Neural progenitor cell (in vitro differentiated cells): ENCODE measurements at regions not wholly inside any gene's neighbourhood (a gene's known extent, or its start where the extent isn't known, plus 50 kb on each side); places are given as distances from the start of the nearest gene placed in this dataset.

Source experiments
- DNase-seq: peaks from one replicate; pipeline ENCODE4 v3.0.0-alpha.2; 2016; ENCODE audit warnings: low spot score
- H2AFZ ChIP-seq: fragments of 200-600 bp; sonication (generic); replicated peaks from 2 replicates; pipeline ENCODE4 v1.6.1; 2016; ENCODE audit warnings: antibody characterized with exemption
- H3F3A ChIP-seq: fragments of 200-600 bp; sonication (generic); 2 replicates; pipeline ENCODE4 v1.6.1; 2016; ENCODE audit warnings: antibody characterized with exemption, low read depth
- H3K27ac ChIP-seq: fragments of 200-600 bp; sonication (generic); 2 replicates; pipeline ENCODE4 v1.5.1; 2016; ENCODE audit warnings: mild to moderate bottlenecking
- H3K27me3 ChIP-seq: fragments of 200-600 bp; sonication (generic); 2 replicates; pipeline ENCODE4 v1.6.1; 2016; ENCODE audit warnings: mild to moderate bottlenecking, moderate library complexity
- H3K36me3 ChIP-seq: fragments of 200-600 bp; sonication (generic); 2 replicates; pipeline ENCODE4 v1.5.1; 2016
- H3K4me1 ChIP-seq: fragments of 200-600 bp; sonication (generic); 2 replicates; pipeline ENCODE4 v1.6.1; 2016; ENCODE audit warnings: mixed run types
- H3K4me2 ChIP-seq: fragments of 200-600 bp; sonication (generic); 2 replicates; pipeline ENCODE4 v1.6.1; 2016
- H3K4me3 ChIP-seq: fragments of 200-600 bp; sonication (generic); 2 replicates; pipeline ENCODE4 v1.5.1; 2016
- H3K79me2 ChIP-seq: fragments of 200-600 bp; sonication (generic); 2 replicates; pipeline ENCODE4 v1.6.1; 2016; ENCODE audit warnings: low read depth
- H3K9ac ChIP-seq: fragments of 200-600 bp; sonication (generic); 2 replicates; pipeline ENCODE4 v1.6.1; 2016
- H3K9me3 ChIP-seq: fragments of 200-600 bp; sonication (generic); 2 replicates; pipeline ENCODE4 v1.5.1; 2016; ENCODE audit warnings: low read depth
- H4K20me1 ChIP-seq: fragments of 200-600 bp; sonication (generic); 2 replicates; pipeline ENCODE4 v1.6.1; 2016; ENCODE audit warnings: low read depth
- H3K27ac Mint-ChIP-seq: 3 replicates; pipeline ENCODE4 v1.8.0; 2021; ENCODE audit warnings: mixed read lengths
- H3K27me3 Mint-ChIP-seq: 2 replicates; pipeline ENCODE4 v1.8.0; 2022; ENCODE audit warnings: low read depth, mild to moderate bottlenecking, inconsistent platforms, moderate library complexity, mixed read lengths; ENCODE audit not compliant: insufficient read depth
- H3K36me3 Mint-ChIP-seq: 3 replicates; pipeline ENCODE4 v1.8.0; 2021; ENCODE audit warnings: mixed read lengths
- H3K4me1 Mint-ChIP-seq: 3 replicates; pipeline ENCODE4 v1.8.0; 2021; ENCODE audit warnings: mixed read lengths
- H3K4me3 Mint-ChIP-seq: 3 replicates; pipeline ENCODE4 v1.8.0; 2021; ENCODE audit warnings: mild to moderate bottlenecking, moderate library complexity, mixed read lengths
- H3K9me3 Mint-ChIP-seq: 3 replicates; pipeline ENCODE4 v1.8.0; 2020; ENCODE audit warnings: mixed read lengths
- EZH2 ChIP-seq: fragments of 200-600 bp; sonication (generic); IDR thresholded peaks from 2 replicates; pipeline ENCODE4 v1.6.1; 2017; ENCODE audit warnings: antibody characterized with exemption, mild to moderate bottlenecking, moderate library complexity
- EZH2phosphoT487 ChIP-seq: fragments of 200-600 bp; sonication (generic); IDR thresholded peaks from 2 replicates; pipeline ENCODE4 v1.6.1; 2017; ENCODE audit warnings: antibody characterized with exemption
- TF ChIP-seq, protein P1 (sequence below): fragments of 200-600 bp; sonication (generic); IDR thresholded peaks from 2 replicates; pipeline ENCODE4 v1.5.1; 2017; ENCODE audit warnings: antibody characterized with exemption, mild to moderate bottlenecking

DNA sequence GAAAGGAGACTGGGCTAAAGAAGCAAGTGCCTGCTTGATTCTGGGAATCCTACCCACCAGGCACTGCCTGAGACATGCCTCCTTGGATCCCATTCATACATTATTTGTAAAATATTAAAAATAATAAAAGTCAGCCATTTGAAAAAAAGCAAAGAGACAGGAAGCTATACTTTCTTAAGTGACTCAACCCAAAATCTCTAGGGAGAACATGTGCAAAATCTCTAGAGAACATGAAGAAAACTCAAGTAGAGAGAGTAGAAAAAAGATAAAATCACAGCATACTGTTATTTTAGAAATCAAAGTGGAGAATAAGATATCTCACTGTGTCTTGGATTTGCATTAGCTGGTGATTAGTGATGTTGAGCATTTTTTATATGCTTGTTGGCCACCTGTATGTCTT lies 197.2 kb upstream of the GGTLC1 start:
- TF ChIP-seq, protein P1, sequence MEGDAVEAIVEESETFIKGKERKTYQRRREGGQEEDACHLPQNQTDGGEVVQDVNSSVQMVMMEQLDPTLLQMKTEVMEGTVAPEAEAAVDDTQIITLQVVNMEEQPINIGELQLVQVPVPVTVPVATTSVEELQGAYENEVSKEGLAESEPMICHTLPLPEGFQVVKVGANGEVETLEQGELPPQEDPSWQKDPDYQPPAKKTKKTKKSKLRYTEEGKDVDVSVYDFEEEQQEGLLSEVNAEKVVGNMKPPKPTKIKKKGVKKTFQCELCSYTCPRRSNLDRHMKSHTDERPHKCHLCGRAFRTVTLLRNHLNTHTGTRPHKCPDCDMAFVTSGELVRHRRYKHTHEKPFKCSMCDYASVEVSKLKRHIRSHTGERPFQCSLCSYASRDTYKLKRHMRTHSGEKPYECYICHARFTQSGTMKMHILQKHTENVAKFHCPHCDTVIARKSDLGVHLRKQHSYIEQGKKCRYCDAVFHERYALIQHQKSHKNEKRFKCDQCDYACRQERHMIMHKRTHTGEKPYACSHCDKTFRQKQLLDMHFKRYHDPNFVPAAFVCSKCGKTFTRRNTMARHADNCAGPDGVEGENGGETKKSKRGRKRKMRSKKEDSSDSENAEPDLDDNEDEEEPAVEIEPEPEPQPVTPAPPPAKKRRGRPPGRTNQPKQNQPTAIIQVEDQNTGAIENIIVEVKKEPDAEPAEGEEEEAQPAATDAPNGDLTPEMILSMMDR: no peak
- TF ChIP-seq EZH2 (no peak), EZH2phosphoT487 (no peak)
- H3K36me3 Mint-ChIP-seq: no peaks in the 10 kb centered on the region

DNA sequence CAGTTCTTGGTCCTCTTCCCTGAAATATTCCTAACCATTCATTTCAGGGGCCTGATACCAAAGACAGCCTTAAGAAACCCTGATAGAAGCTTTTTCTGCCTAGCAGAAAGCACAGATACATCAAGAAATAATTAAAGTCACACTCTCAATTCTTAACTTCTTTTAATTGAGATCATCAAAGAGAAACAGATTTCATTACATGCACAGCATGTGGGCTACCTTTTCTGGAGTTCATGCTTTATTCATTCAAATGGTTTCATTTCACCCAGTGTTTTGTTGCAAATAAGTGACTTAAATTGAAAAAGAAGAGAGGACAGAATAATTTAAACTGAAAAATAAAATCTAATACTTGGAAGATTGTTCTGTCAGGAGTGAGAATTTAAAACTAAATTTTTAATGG lies 192.6 kb upstream of the GGTLC1 start:
- no peaks in the 10 kb centered on the region for H3K27me3 ChIP-seq
- Mint-ChIP-seq H3K36me3 (no peaks in the 10 kb centered on the region), H3K27ac (no peak overlapping the region), H3K4me3 (no peak overlapping the region), H3K9me3 (no peaks in the 10 kb centered on the region), H3K4me1 (peaks cover 3% of the 10 kb centered on the region), H3K27me3 (peaks cover 1% of the 10 kb centered on the region)
- H3K4me2 ChIP-seq: no peak overlapping the region
- no peak overlapping the region for H3K4me3 ChIP-seq
- TF ChIP-seq EZH2 (no peak), EZH2phosphoT487 (no peak)
- TF ChIP-seq, protein P1: no peak
- H3K9me3 ChIP-seq: no peaks in the 10 kb centered on the region
- no peak overlapping the region for H2AFZ ChIP-seq
- no peak overlapping the region for H3K9ac ChIP-seq
- H3K4me1 ChIP-seq: no peaks in the 10 kb centered on the region
- no peaks in the 10 kb centered on the region for H3F3A ChIP-seq
- DNase-seq: no peak
- H3K27ac ChIP-seq: no peak overlapping the region
- no peaks in the 10 kb centered on the region for H4K20me1 ChIP-seq
- H3K36me3 ChIP-seq: no peaks in the 10 kb centered on the region
- H3K79me2 ChIP-seq: no peaks in the 10 kb centered on the region

More for the DNA sequence above, 197.2 kb upstream of the GGTLC1 start:
- Histone ChIP-seq H2AFZ (peak overlapping the region; percentile 57), H3K4me2 (no peak overlapping the region), H3K27ac (no peak overlapping the region), H4K20me1 (no peaks in the 10 kb centered on the region), H3K27me3 (no peaks in the 10 kb centered on the region), H3K9me3 (no peaks in the 10 kb centered on the region), H3K36me3 (no peaks in the 10 kb centered on the region), H3K9ac (no peak overlapping the region), H3K4me1 (no peaks in the 10 kb centered on the region), H3F3A (no peaks in the 10 kb centered on the region), H3K79me2 (no peaks in the 10 kb centered on the region), H3K4me3 (no peak overlapping the region)
- Mint-ChIP-seq H3K27me3 (peaks cover 4% of the 10 kb centered on the region), H3K4me1 (peaks cover 3% of the 10 kb centered on the region), H3K27ac (no peak overlapping the region), H3K4me3 (no peak overlapping the region), H3K9me3 (peaks cover 5% of the 10 kb centered on the region)
- no peak for DNase-seq

DNA sequence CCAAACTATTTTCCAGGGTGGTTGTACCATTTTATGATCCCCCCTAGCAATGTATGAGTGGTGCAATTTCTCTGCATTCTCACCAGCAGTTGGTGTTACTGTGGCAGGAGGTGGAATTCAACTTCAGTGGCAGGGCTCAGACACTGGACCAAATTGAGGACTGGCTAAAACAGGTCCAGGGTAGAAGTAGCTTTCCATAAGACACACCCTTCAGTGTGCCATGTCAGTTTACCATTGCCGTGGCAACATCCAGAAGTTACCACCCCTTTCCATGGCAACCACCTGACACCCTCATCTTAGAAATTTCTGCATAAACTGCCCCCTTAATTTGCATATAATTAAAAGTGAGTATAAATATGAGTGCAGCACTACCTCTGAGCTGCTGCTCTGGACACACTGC lies 180.7 kb upstream of the GGTLC1 start:
- no peaks in the 10 kb centered on the region for H3K27me3 Mint-ChIP-seq
- H3K4me1 Mint-ChIP-seq: peaks cover 10% of the 10 kb centered on the region
- no peak overlapping the region for H3K4me2 ChIP-seq
- peaks cover 11% of the 10 kb centered on the region for H3K9me3 Mint-ChIP-seq
- no peak overlapping the region for H2AFZ ChIP-seq
- no peaks in the 10 kb centered on the region for H3K79me2 ChIP-seq
- H3K27me3 ChIP-seq: no peaks in the 10 kb centered on the region
- H3K27ac Mint-ChIP-seq: no peak overlapping the region
- no peaks in the 10 kb centered on the region for H3F3A ChIP-seq
- H3K4me1 ChIP-seq: peaks cover 5% of the 10 kb centered on the region
- no peak overlapping the region for H3K27ac ChIP-seq
- DNase-seq: no peak
- H3K9me3 ChIP-seq: peaks cover 15% of the 10 kb centered on the region
- no peaks in the 10 kb centered on the region for H3K36me3 Mint-ChIP-seq
- H3K4me3 ChIP-seq: no peak overlapping the region
- H3K9ac ChIP-seq: no peak overlapping the region
- TF ChIP-seq, protein P1: no peak
- no peaks in the 10 kb centered on the region for H4K20me1 ChIP-seq
- H3K4me3 Mint-ChIP-seq: no peak overlapping the region
- no peaks in the 10 kb centered on the region for H3K36me3 ChIP-seq

DNA sequence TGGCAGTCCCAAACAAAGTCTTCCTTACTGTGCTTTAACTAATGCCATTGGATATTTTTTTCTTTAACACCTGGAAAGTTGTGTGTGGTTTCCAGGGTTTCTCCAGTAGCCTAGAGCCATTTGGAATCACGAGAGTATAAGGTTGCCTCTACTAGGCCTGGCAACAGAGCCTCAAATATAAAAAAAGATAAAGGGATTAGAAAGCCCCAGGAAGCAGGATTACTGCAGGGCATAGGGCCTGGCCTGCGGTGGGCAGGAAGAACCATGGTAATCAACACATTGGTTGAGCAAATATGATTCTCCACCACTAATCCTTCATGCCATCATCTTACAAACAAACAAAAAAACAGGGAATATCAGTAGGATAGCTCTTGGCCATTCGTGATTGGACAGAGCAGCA lies 177.8 kb upstream of the GGTLC1 start:
- H3K4me3 ChIP-seq: no peak overlapping the region
- H3K4me3 Mint-ChIP-seq: no peak overlapping the region
- H3K4me2 ChIP-seq: no peak overlapping the region
- H3K9ac ChIP-seq: no peak overlapping the region
- no peaks in the 10 kb centered on the region for H3K36me3 ChIP-seq
- H3K36me3 Mint-ChIP-seq: no peaks in the 10 kb centered on the region
- H3K9me3 ChIP-seq: no peaks in the 10 kb centered on the region
- no peaks in the 10 kb centered on the region for H3K27me3 ChIP-seq
- TF ChIP-seq EZH2 (no peak), EZH2phosphoT487 (no peak)
- TF ChIP-seq, protein P1: no peak
- H3K27me3 Mint-ChIP-seq: no peaks in the 10 kb centered on the region
- no peak overlapping the region for H3K27ac Mint-ChIP-seq
- peaks cover 10% of the 10 kb centered on the region for H3K4me1 Mint-ChIP-seq
- no peaks in the 10 kb centered on the region for H3F3A ChIP-seq
- H3K9me3 Mint-ChIP-seq: peaks cover 12% of the 10 kb centered on the region
- peaks cover 5% of the 10 kb centered on the region for H3K4me1 ChIP-seq
- H4K20me1 ChIP-seq: no peaks in the 10 kb centered on the region
- DNase-seq: no peak
- H3K79me2 ChIP-seq: no peaks in the 10 kb centered on the region
- no peak overlapping the region for H3K27ac ChIP-seq
- H2AFZ ChIP-seq: no peak overlapping the region
